HEK293 (cell line): ENCODE measurements at regions not wholly inside any gene's neighbourhood (a gene's known extent, or its start where the extent isn't known, plus 50 kb on each side); places are given as distances from the start of the nearest gene placed in this dataset.

Source experiments
- FEZF1 ChIP-seq: fragments of 450-650 bp; formaldehyde crosslinking; IDR thresholded peaks from 2 replicates; pipeline ENCODE4 v1.5.1; 2016; ENCODE audit warnings: missing biosample characterization, missing genetic modification characterization
- GLI2 ChIP-seq: fragments of 450-650 bp; formaldehyde crosslinking; IDR thresholded peaks from 2 replicates; pipeline ENCODE4; 2017; ENCODE audit warnings: missing biosample characterization, missing genetic modification characterization, low read depth, borderline replicate concordance
- HOXA7 ChIP-seq: sonication (generic); formaldehyde crosslinking; IDR thresholded peaks from 2 replicates; pipeline ENCODE4 v1.8.1; 2022; ENCODE audit warnings: missing genetic modification reagents, borderline replicate concordance
- KLF10 ChIP-seq: fragments of 450-650 bp; IDR thresholded peaks from 2 replicates; pipeline ENCODE4 v1.5.1; 2018; ENCODE audit warnings: missing biosample characterization, mild to moderate bottlenecking, missing genetic modification characterization
- KLF16 ChIP-seq: fragments of 450-650 bp; formaldehyde crosslinking; IDR thresholded peaks from 2 replicates; pipeline ENCODE4 v1.5.1; 2017; ENCODE audit warnings: missing biosample characterization, missing genetic modification characterization
- PRDM1 ChIP-seq: fragments of 450-650 bp; formaldehyde crosslinking; IDR thresholded peaks from 2 replicates; pipeline ENCODE4; 2016; ENCODE audit warnings: missing biosample characterization, missing genetic modification characterization
- SETDB1 ChIP-seq: IDR thresholded peaks from one replicate; pipeline ENCODE4 v1.6.1; 2017; ENCODE audit warnings: mild to moderate bottlenecking, low read length, moderate library complexity, mixed read lengths; ENCODE audit not compliant: insufficient read length
- TRIM28 ChIP-seq: IDR thresholded peaks from 2 replicates; pipeline ENCODE4 v1.6.1; 2011; ENCODE audit warnings: low read length, control low read depth, borderline replicate concordance
- WT1 ChIP-seq: fragments of 450-650 bp; formaldehyde crosslinking; IDR thresholded peaks from 2 replicates; pipeline ENCODE4 v1.5.1; 2016; ENCODE audit warnings: missing biosample characterization, missing genetic modification characterization
- ZBTB8A ChIP-seq: fragments of 450-650 bp; formaldehyde crosslinking; IDR thresholded peaks from 2 replicates; pipeline ENCODE4 v1.5.1; 2016; ENCODE audit warnings: missing biosample characterization, missing genetic modification characterization
- ZFP3 ChIP-seq: fragments of 450-650 bp; formaldehyde crosslinking; IDR thresholded peaks from 2 replicates; pipeline ENCODE4 v1.5.1; 2016; ENCODE audit warnings: low read depth, missing biosample characterization, missing genetic modification characterization
- ZFP37 ChIP-seq: fragments of 450-650 bp; formaldehyde crosslinking; IDR thresholded peaks from 2 replicates; pipeline ENCODE4 v1.5.1; 2016; ENCODE audit warnings: missing biosample characterization, missing genetic modification characterization
- ZFP41 ChIP-seq: fragments of 450-650 bp; formaldehyde crosslinking; IDR thresholded peaks from 2 replicates; pipeline ENCODE4 v1.5.1; 2016; ENCODE audit warnings: missing biosample characterization, missing genetic modification characterization, borderline replicate concordance
- ZNF169 ChIP-seq: fragments of 450-650 bp; formaldehyde crosslinking; IDR thresholded peaks from 2 replicates; pipeline ENCODE4 v1.5.1; 2016; ENCODE audit warnings: missing biosample characterization, missing genetic modification characterization
- ZNF221 ChIP-seq: fragments of 450-650 bp; formaldehyde crosslinking; IDR thresholded peaks from 2 replicates; pipeline ENCODE4 v1.5.1; 2017; ENCODE audit warnings: missing biosample characterization, missing genetic modification characterization, borderline replicate concordance
- ZNF394 ChIP-seq: fragments of 450-650 bp; formaldehyde crosslinking; IDR thresholded peaks from 2 replicates; pipeline ENCODE4 v1.5.1; 2016; ENCODE audit warnings: missing biosample characterization, missing genetic modification characterization, mild to moderate bottlenecking, moderate library complexity, borderline replicate concordance
- ZNF530 ChIP-seq: fragments of 450-650 bp; formaldehyde crosslinking; IDR thresholded peaks from 2 replicates; pipeline ENCODE4 v1.5.1; 2016; ENCODE audit warnings: low read depth, missing biosample characterization, missing genetic modification characterization
- ZNF623 ChIP-seq: fragments of 450-650 bp; formaldehyde crosslinking; IDR thresholded peaks from 2 replicates; pipeline ENCODE4 v1.5.1; 2016; ENCODE audit warnings: missing biosample characterization, missing genetic modification characterization
- ZNF626 ChIP-seq: fragments of 450-650 bp; sonication (Bioruptor Pico); formaldehyde crosslinking; IDR thresholded peaks from 2 replicates; pipeline ENCODE4 v1.5.1; 2018; ENCODE audit warnings: missing biosample characterization, missing genetic modification characterization, inconsistent platforms
- ZNF76 ChIP-seq: fragments of 450-650 bp; formaldehyde crosslinking; IDR thresholded peaks from 2 replicates; pipeline ENCODE4; 2016; ENCODE audit warnings: low read depth, missing biosample characterization, missing genetic modification characterization, borderline replicate concordance
- ZSCAN30 ChIP-seq: fragments of 450-650 bp; IDR thresholded peaks from 2 replicates; pipeline ENCODE4 v1.5.1; 2018; ENCODE audit warnings: missing biosample characterization, mild to moderate bottlenecking, missing genetic modification characterization, moderate library complexity
- TF ChIP-seq, protein P1 (sequence below): fragments of 450-650 bp; formaldehyde crosslinking; IDR thresholded peaks from 2 replicates; pipeline ENCODE4 v1.5.1; 2016; ENCODE audit warnings: missing biosample characterization, missing genetic modification characterization
- TF ChIP-seq, protein P2 (sequence below): fragments of 450-650 bp; formaldehyde crosslinking; IDR thresholded peaks from 2 replicates; pipeline ENCODE4 v1.5.1; 2017; ENCODE audit warnings: missing biosample characterization, missing genetic modification characterization
- TF ChIP-seq, protein P3 (sequence below): fragments of 450-650 bp; formaldehyde crosslinking; IDR thresholded peaks from 2 replicates; pipeline ENCODE4 v1.5.1; 2016; ENCODE audit warnings: missing biosample characterization, missing genetic modification characterization

DNA sequence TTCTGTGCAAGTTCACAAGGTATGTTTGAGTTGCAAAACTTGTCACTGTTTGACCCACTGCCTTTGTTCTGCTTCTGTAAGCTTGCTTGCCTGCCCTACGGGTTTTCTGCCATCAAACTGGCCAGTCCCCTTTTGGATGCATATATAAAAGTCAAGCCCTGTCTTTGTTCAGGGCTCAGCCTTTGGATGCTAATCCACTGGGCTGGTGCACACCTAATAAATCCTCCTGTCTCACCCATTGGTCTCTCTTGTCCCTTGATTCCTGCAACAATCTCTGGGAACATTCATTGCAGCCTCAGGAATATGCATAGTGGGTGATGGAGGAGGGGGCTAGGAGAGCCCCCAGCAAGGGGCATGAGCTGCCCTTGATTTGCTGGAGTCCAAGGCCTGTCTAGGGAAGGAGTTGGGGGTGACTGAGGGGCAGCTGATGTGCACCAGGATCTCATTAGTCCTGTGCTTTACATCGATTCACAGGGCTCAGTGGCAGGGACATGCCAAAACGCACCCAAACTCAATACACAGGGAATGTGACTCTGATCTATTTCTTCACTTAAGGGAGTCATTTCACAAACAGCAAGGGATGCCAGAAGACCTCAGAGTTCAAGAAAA is 225.4 kb upstream of the NLRP1 start (continued):
- TF ChIP-seq KLF10 (tag by site-specific recombination) (no peak), WT1 (tag by site-specific recombination) (no peak), ZFP3 (tag by site-specific recombination) (no peak), ZNF623 (tag by site-specific recombination) (no peak), PRDM1 (tag by site-specific recombination) (no peak), ZSCAN30 (tag by site-specific recombination) (no peak), ZNF221 (tag by site-specific recombination) (no peak), SETDB1 (peak; percentile 98), ZNF76 (tag by site-specific recombination) (no peak), ZNF530 (tag by site-specific recombination) (no peak), GLI2 (no peak), TRIM28 (peak; percentile 100), ZNF169 (tag by site-specific recombination) (peak; percentile 71; the same call in 1 of the 2 replicates), HOXA7 (no peak), ZNF626 (tag by site-specific recombination) (peak; percentile 88; the same call in 1 of the 2 replicates), FEZF1 (tag by site-specific recombination) (no peak), ZFP37 (0 out of 2 replicates have a peak, but pooled peaks have one; percentile 23), KLF16 (tag by site-specific recombination) (no peak), ZNF394 (tag by site-specific recombination) (no peak), ZBTB8A (tag by site-specific recombination) (no peak), ZFP41 (tag by site-specific recombination) (no peak)
- TF ChIP-seq, protein P1, sequence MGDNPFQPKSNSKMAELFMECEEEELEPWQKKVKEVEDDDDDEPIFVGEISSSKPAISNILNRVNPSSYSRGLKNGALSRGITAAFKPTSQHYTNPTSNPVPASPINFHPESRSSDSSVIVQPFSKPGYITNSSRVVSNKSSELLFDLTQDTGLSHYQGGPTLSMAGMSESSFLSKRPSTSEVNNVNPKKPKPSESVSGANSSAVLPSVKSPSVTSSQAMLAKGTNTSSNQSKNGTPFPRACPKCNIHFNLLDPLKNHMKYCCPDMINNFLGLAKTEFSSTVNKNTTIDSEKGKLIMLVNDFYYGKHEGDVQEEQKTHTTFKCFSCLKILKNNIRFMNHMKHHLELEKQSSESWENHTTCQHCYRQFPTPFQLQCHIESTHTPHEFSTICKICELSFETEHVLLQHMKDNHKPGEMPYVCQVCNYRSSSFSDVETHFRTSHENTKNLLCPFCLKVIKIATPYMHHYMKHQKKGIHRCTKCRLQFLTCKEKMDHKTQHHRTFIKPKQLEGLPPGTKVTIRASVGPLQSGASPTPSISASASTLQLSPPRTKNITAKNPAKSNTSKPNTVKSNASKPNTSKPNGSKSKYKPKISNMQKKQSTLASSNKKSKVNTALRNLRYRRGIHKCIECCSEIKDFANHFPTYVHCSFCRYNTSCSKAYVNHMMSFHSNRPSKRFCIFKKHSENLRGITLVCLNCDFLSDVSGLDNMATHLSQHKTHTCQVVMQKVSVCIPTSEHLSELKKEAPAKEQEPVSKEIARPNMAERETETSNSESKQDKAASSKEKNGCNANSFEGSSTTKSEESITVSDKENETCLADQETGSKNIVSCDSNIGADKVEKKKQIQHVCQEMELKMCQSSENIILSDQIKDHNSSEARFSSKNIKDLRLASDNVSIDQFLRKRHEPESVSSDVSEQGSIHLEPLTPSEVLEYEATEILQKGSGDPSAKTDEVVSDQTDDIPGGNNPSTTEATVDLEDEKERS = peak; percentile 97
- TF ChIP-seq, protein P2, sequence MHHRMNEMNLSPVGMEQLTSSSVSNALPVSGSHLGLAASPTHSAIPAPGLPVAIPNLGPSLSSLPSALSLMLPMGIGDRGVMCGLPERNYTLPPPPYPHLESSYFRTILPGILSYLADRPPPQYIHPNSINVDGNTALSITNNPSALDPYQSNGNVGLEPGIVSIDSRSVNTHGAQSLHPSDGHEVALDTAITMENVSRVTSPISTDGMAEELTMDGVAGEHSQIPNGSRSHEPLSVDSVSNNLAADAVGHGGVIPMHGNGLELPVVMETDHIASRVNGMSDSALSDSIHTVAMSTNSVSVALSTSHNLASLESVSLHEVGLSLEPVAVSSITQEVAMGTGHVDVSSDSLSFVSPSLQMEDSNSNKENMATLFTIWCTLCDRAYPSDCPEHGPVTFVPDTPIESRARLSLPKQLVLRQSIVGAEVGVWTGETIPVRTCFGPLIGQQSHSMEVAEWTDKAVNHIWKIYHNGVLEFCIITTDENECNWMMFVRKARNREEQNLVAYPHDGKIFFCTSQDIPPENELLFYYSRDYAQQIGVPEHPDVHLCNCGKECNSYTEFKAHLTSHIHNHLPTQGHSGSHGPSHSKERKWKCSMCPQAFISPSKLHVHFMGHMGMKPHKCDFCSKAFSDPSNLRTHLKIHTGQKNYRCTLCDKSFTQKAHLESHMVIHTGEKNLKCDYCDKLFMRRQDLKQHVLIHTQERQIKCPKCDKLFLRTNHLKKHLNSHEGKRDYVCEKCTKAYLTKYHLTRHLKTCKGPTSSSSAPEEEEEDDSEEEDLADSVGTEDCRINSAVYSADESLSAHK = no peak
- TF ChIP-seq, protein P3, sequence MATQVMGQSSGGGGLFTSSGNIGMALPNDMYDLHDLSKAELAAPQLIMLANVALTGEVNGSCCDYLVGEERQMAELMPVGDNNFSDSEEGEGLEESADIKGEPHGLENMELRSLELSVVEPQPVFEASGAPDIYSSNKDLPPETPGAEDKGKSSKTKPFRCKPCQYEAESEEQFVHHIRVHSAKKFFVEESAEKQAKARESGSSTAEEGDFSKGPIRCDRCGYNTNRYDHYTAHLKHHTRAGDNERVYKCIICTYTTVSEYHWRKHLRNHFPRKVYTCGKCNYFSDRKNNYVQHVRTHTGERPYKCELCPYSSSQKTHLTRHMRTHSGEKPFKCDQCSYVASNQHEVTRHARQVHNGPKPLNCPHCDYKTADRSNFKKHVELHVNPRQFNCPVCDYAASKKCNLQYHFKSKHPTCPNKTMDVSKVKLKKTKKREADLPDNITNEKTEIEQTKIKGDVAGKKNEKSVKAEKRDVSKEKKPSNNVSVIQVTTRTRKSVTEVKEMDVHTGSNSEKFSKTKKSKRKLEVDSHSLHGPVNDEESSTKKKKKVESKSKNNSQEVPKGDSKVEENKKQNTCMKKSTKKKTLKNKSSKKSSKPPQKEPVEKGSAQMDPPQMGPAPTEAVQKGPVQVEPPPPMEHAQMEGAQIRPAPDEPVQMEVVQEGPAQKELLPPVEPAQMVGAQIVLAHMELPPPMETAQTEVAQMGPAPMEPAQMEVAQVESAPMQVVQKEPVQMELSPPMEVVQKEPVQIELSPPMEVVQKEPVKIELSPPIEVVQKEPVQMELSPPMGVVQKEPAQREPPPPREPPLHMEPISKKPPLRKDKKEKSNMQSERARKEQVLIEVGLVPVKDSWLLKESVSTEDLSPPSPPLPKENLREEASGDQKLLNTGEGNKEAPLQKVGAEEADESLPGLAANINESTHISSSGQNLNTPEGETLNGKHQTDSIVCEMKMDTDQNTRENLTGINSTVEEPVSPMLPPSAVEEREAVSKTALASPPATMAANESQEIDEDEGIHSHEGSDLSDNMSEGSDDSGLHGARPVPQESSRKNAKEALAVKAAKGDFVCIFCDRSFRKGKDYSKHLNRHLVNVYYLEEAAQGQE (tag by site-specific recombination) = no peak
- TF ChIP-seq, all 188 proteins: peak for 10
